Vagina (tissue), 2 donors: ENCODE measurements at regions not wholly inside any gene's neighbourhood (a gene's known extent, or its start where the extent isn't known, plus 50 kb on each side); places are given as distances from the start of the nearest gene placed in this dataset.
"Not testable (repeated sequence)": the region's sequence is repeated elsewhere in the genome, so short reads cannot be mapped to it uniquely, and the experiment has no call there.

Experiments used
- DNase-seq, 2 donors: peaks; one replicate each; pipeline ENCODE4 v3.0.0-alpha.2; 2017; ENCODE audit errors: extremely low spot score in 2 of 2
- H3K27ac ChIP-seq: fragments of 200-600 bp; sonication (generic); one replicate; pipeline ENCODE4 v1.5.1; 2019
- H3K27me3 ChIP-seq: fragments of 200-600 bp; sonication (generic); one replicate; pipeline ENCODE4 v1.5.1; 2019
- H3K36me3 ChIP-seq, 2 donors: fragments of 200-600 bp; sonication (generic); one replicate each; pipeline ENCODE4 v1.5.1; 2017 to 2019
- H3K4me1 ChIP-seq: fragments of 200-600 bp; sonication (generic); one replicate; pipeline ENCODE4 v1.5.1; 2019
- H3K4me3 ChIP-seq, 2 donors: fragments of 200-600 bp; sonication (generic); 1 replicate in 1 of 2; 2 replicates in 1 of 2; pipeline ENCODE4 v1.5.1; 2016 to 2019
- H3K9me3 ChIP-seq: fragments of 200-600 bp; sonication (generic); one replicate; pipeline ENCODE4 v1.5.1; 2019
- POLR2A ChIP-seq, 2 donors: fragments of 450-650 bp; IDR thresholded peaks; one replicate each; pipeline ENCODE4 v1.6.1; 2017; ENCODE audit warnings: antibody characterized with exemption in 2 of 2, mild to moderate bottlenecking in 2 of 2, moderate library complexity in 2 of 2
- POLR2AphosphoS5 ChIP-seq, 2 donors: sonication (generic); formaldehyde crosslinking; IDR thresholded peaks; one replicate each; pipeline ENCODE4 v1.9.0; 2017; ENCODE audit warnings: antibody characterized with exemption in 2 of 2, mild to moderate bottlenecking in 2 of 2, low read depth in 1 of 2; ENCODE audit not compliant: insufficient read depth in 1 of 2
- intact Hi-C: fragments of 100-400 bp; cut with DNase I; formaldehyde crosslinking; loops from one replicate; pipeline ENCODE4 v1.15.1; 2023
- TF ChIP-seq, protein P1 (sequence below), 3 experiments: fragments of 450-650 bp in 2 of 3; fragments of 200-600 bp in 1 of 3; sonication (generic) in 1 of 3; IDR thresholded peaks; one replicate each; pipeline ENCODE4 v1.5.1; 2017 to 2019; ENCODE audit warnings: antibody characterized with exemption in 3 of 3, mild to moderate bottlenecking in 2 of 3, moderate library complexity in 2 of 3

DNA sequence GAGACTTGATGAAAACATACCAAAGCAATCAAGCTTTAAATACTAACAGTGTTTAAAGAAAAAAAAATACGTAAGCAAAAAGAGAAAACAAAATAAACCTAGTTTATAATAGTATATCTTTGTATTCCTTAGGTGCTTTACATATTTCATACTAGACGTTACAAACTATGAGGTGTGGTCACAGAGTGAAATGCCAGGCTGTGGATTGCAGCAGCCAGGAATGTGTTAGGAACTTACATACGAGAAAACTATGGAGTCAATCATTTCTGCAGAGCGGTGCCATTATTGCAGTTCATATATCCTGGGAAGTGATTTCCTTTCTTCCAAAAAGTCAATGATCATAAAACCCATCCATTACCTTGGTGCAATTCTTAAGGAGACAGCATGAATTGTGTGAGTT, 443.6 kb upstream of the GRAMD2B start:
- no peak for DNase-seq
- Histone ChIP-seq H3K27me3 (no peaks in the 10 kb centered on the region), H3K4me3 (no peak overlapping the region), H3K9me3 (no peaks in the 10 kb centered on the region), H3K4me1 (no peaks in the 10 kb centered on the region), H3K36me3 (no peaks in the 10 kb centered on the region), H3K27ac (no peak overlapping the region)
- TF ChIP-seq POLR2A (IDR thresholded peaks at IDR 0.05) (no peak), POLR2AphosphoS5 (IDR thresholded peaks at IDR 0.05; ENCODE audit: insufficient read depth in 1 of 2, low read depth in 1 of 2) (no peak)
- TF ChIP-seq, protein P1, sequence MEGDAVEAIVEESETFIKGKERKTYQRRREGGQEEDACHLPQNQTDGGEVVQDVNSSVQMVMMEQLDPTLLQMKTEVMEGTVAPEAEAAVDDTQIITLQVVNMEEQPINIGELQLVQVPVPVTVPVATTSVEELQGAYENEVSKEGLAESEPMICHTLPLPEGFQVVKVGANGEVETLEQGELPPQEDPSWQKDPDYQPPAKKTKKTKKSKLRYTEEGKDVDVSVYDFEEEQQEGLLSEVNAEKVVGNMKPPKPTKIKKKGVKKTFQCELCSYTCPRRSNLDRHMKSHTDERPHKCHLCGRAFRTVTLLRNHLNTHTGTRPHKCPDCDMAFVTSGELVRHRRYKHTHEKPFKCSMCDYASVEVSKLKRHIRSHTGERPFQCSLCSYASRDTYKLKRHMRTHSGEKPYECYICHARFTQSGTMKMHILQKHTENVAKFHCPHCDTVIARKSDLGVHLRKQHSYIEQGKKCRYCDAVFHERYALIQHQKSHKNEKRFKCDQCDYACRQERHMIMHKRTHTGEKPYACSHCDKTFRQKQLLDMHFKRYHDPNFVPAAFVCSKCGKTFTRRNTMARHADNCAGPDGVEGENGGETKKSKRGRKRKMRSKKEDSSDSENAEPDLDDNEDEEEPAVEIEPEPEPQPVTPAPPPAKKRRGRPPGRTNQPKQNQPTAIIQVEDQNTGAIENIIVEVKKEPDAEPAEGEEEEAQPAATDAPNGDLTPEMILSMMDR (IDR thresholded peaks at IDR 0.05): no peak
- intact Hi-C loops: loop anchor here (10.0 kb wide), 1 partner anchor 1395 kb away; no protein-coding TSS in a partner anchor

DNA sequence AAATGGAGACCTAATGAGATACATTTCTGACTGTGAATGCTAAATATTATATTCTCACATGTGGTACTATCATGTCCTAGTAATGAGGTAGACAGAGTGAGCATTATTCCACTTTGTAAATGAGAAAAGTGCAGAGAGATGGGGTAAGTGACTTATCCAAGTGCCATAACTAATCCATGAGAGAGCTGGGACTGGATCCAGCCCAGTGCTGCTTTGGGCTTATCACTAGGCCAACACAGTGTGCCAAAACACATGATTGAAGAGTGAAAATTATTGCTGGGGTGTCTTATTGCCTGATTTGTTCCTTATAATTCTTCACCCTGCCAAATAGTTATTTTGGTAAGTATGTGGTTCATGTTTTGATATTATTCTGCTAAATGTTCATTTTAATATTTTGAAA, 442.2 kb upstream of the GRAMD2B start:
- Histone ChIP-seq H3K4me3 (no peak overlapping the region), H3K27ac (no peak overlapping the region), H3K27me3 (no peaks in the 10 kb centered on the region), H3K9me3 (no peaks in the 10 kb centered on the region), H3K36me3 (no peaks in the 10 kb centered on the region), H3K4me1 (no peaks in the 10 kb centered on the region)
- intact Hi-C loops: no loop called here
- TF ChIP-seq POLR2A (IDR thresholded peaks at IDR 0.05) (no peak), POLR2AphosphoS5 (IDR thresholded peaks at IDR 0.05; ENCODE audit: insufficient read depth in 1 of 2, low read depth in 1 of 2) (no peak)
- TF ChIP-seq, protein P1 (IDR thresholded peaks at IDR 0.05): no peak
- DNase-seq: no peak

DNA sequence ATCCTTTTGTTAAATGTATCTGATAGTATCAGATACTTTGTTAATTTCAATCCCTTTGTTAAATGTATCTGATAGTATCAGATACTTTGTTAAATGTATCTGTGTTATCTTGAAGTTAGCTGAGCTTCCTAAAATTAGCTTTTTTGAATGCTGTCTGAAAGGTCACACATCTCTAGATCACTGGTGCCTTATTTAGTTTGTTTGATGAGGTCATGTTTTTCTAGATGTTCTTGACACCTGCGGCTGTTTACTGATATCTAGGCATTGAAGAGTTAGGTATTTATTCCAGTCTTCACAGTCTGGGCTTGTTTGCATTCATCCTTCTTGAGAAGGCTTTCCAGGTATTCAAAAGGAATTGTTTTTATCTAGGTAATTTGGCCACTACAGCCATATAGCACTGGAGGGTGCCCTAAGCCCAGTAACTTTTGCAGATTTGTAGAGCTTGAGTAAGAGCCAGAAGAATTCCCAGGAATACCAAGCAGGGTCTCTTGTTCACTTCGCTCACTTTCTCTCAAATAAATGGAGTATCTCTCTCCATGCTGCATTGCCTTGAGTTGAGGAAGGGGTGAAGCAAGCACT, 435.4 kb upstream of the GRAMD2B start:
- no peaks in the 10 kb centered on the region for H3K36me3 ChIP-seq
- no peak overlapping the region for H3K4me3 ChIP-seq
- intact Hi-C loops: no loop called here
- no peaks in the 10 kb centered on the region for H3K4me1 ChIP-seq
- TF ChIP-seq POLR2A (IDR thresholded peaks at IDR 0.05) (no peak), POLR2AphosphoS5 (IDR thresholded peaks at IDR 0.05; ENCODE audit: insufficient read depth in 1 of 2, low read depth in 1 of 2) (no peak)
- TF ChIP-seq, protein P1 (IDR thresholded peaks at IDR 0.05): no peak
- no peak overlapping the region for H3K27ac ChIP-seq
- no peaks in the 10 kb centered on the region for H3K9me3 ChIP-seq
- DNase-seq: no peak
- H3K27me3 ChIP-seq: no peaks in the 10 kb centered on the region

DNA sequence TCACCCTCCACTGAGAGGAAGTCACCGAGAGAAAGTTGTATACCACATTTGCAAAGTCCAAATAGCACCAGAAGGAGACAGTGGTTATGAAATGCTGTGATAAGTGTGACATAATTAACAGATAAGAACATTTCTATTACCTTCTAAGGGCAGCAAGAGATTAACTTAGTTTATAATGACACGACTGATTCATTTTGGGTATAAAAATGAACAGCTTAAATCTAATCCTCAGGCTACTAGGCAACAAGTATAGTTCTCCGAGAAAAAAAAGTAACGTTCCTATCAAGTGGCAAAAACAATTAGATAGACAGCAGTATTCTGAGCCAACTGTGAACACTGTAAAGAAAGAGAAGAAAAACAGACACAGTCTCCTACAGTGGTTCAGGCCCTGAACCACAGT, 431.2 kb upstream of the GRAMD2B start:
- Histone ChIP-seq H3K36me3 (no peaks in the 10 kb centered on the region), H3K9me3 (no peaks in the 10 kb centered on the region), H3K4me1 (no peaks in the 10 kb centered on the region), H3K4me3 (no peak overlapping the region), H3K27ac (no peak overlapping the region), H3K27me3 (no peaks in the 10 kb centered on the region)
- TF ChIP-seq POLR2A (IDR thresholded peaks at IDR 0.05) (no peak), POLR2AphosphoS5 (IDR thresholded peaks at IDR 0.05; ENCODE audit: insufficient read depth in 1 of 2, low read depth in 1 of 2) (no peak)
- TF ChIP-seq, protein P1 (IDR thresholded peaks at IDR 0.05): no peak
- DNase-seq: no peak
- intact Hi-C loops: no loop called here

DNA sequence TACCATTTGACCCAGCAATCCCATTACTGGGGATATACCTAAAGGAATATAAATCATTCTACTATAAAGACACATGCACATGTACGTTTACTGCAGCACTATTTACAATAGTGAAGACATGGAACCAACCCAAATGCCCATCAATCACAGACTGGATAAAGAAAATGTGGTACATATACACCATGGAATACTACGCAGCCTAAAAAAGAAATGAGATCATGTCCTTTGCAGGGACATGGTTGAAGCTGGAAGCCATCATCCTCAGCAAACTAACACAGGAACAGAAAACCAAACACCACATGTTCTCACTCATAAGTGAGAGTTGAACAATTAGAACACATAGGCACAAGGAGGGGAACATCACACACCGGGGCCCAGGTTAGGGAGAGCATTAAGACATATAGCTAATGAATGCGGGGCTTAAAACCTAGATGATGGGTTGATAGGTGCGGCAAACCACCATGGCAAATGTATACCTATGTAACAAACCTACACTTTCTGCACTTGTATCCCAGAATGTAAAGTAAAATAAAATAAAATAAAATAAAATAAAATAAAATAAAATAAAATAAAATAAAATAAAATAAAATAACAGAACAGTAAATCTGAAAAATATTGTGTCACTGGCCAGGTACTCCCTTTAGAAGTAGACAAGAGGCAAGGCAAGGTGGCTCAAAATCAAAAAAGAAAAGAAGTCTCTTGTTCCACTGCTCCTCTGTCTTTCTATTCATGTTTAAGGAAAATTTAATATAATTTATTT, 423.8 kb upstream of the GRAMD2B start:
- intact Hi-C loops, H3K4me3 ChIP-seq, DNase-seq, H3K27ac ChIP-seq, H3K9me3 ChIP-seq, H3K36me3 ChIP-seq, H3K27me3 ChIP-seq: not testable (repeated sequence)
- H3K4me1 ChIP-seq: peaks cover 27% of the 10 kb centered on the region
